SK-N-SH treated with all-trans-retinoic acid at 6 μM for 48 hours (cell line): ENCODE measurements at regions not wholly inside any gene's neighbourhood (a gene's known extent, or its start where the extent isn't known, plus 50 kb on each side); places are given as distances from the start of the nearest gene placed in this dataset.

ENCODE experiments used
- ATAC-seq: fragments of 200-7000 bp; cut with Tn5 transposase; 3 replicates; pipeline ENCODE4 v1.9.1; 2020; ENCODE audit warnings: mild to moderate bottlenecking, moderate library complexity
- ARNTL ChIP-seq: fragments of 450-650 bp; formaldehyde crosslinking; IDR thresholded peaks from 2 replicates; pipeline ENCODE4 v1.5.0; 2020; ENCODE audit warnings: low read depth, mild to moderate bottlenecking, moderate library complexity, borderline replicate concordance
- BACH2 ChIP-seq: fragments of 250-450 bp; sonication (Bioruptor Pico); IDR thresholded peaks from 2 replicates; pipeline ENCODE4 v1.9.0; 2021; ENCODE audit warnings: mild to moderate bottlenecking, borderline replicate concordance
- CSDC2 ChIP-seq: fragments of 250-450 bp; sonication (Bioruptor Pico); IDR thresholded peaks from 2 replicates; pipeline ENCODE4 v1.5.0; 2020; ENCODE audit warnings: mild to moderate bottlenecking, moderate library complexity
- ESRRG ChIP-seq: fragments of 250-450 bp; sonication (Bioruptor Pico); IDR thresholded peaks from 2 replicates; pipeline ENCODE4 v1.6.1; 2021; ENCODE audit warnings: mild to moderate bottlenecking
- ISL1 ChIP-seq: fragments of 250-450 bp; sonication (Bioruptor Pico); IDR thresholded peaks from 2 replicates; pipeline ENCODE4 v2.1.2; 2022; ENCODE audit warnings: mild to moderate bottlenecking, moderate library complexity
- OSR1 ChIP-seq: fragments of 250-450 bp; sonication (Bioruptor Pico); IDR thresholded peaks from 2 replicates; pipeline ENCODE4 v1.8.0; 2022; ENCODE audit warnings: moderate library complexity, mild to moderate bottlenecking, inconsistent platforms
- PPARA ChIP-seq: fragments of 250-450 bp; sonication (Bioruptor Pico); IDR thresholded peaks from 2 replicates; pipeline ENCODE4 v1.5.0; 2020; ENCODE audit warnings: mild to moderate bottlenecking, borderline replicate concordance
- RARB ChIP-seq: fragments of 250-450 bp; sonication (Bioruptor Pico); IDR thresholded peaks from 2 replicates; pipeline ENCODE4 v1.8.0; 2021; ENCODE audit warnings: mild to moderate bottlenecking, moderate library complexity
- SNAI2 ChIP-seq: fragments of 250-450 bp; sonication (Bioruptor Pico); IDR thresholded peaks from 2 replicates; pipeline ENCODE4 v1.5.0; 2020; ENCODE audit warnings: mild to moderate bottlenecking, moderate library complexity
- TCF4 ChIP-seq: fragments of 250-450 bp; sonication (Bioruptor Pico); IDR thresholded peaks from 2 replicates; pipeline ENCODE4 v1.8.0; 2021; ENCODE audit warnings: mild to moderate bottlenecking, moderate library complexity, borderline replicate concordance
- ZFP3 ChIP-seq: fragments of 250-450 bp; sonication (Bioruptor Pico); IDR thresholded peaks from 2 replicates; pipeline ENCODE4 v1.5.0; 2020; ENCODE audit warnings: mild to moderate bottlenecking, moderate library complexity
- ZFP30 ChIP-seq: fragments of 450-650 bp; formaldehyde crosslinking; IDR thresholded peaks from 2 replicates; pipeline ENCODE4 v1.5.0; 2022; ENCODE audit warnings: mild to moderate bottlenecking, moderate library complexity
- ZNF565 ChIP-seq: fragments of 450-650 bp; formaldehyde crosslinking; conservative IDR thresholded peaks from 2 replicates; pipeline ENCODE4 v1.5.0; 2020; ENCODE audit warnings: low read depth, mild to moderate bottlenecking, moderate library complexity
- ZNF8 ChIP-seq: fragments of 450-650 bp; formaldehyde crosslinking; IDR thresholded peaks from 2 replicates; pipeline ENCODE4 v1.5.0; 2020; ENCODE audit warnings: mild to moderate bottlenecking, moderate library complexity
- TF ChIP-seq, protein P1 (sequence below): fragments of 250-450 bp; sonication (Bioruptor Pico); IDR thresholded peaks from 2 replicates; pipeline ENCODE4 v1.5.0; 2020; ENCODE audit warnings: mild to moderate bottlenecking, moderate library complexity
- TF ChIP-seq, protein P2 (sequence below): fragments of 250-450 bp; sonication (Bioruptor Pico); IDR thresholded peaks from 2 replicates; pipeline ENCODE4 v1.8.0; 2021; ENCODE audit warnings: low read depth, mild to moderate bottlenecking, moderate library complexity, borderline replicate concordance
- TF ChIP-seq, protein P3 (sequence below): fragments of 250-450 bp; sonication (Bioruptor Pico); IDR thresholded peaks from 2 replicates; pipeline ENCODE4 v1.8.0; 2020; ENCODE audit warnings: mild to moderate bottlenecking, moderate library complexity, borderline replicate concordance
- TF ChIP-seq, protein P4 (sequence below): fragments of 250-450 bp; sonication (Bioruptor Pico); IDR thresholded peaks from 2 replicates; pipeline ENCODE4 v1.5.1; 2020; ENCODE audit warnings: low read depth, mild to moderate bottlenecking, moderate library complexity

DNA sequence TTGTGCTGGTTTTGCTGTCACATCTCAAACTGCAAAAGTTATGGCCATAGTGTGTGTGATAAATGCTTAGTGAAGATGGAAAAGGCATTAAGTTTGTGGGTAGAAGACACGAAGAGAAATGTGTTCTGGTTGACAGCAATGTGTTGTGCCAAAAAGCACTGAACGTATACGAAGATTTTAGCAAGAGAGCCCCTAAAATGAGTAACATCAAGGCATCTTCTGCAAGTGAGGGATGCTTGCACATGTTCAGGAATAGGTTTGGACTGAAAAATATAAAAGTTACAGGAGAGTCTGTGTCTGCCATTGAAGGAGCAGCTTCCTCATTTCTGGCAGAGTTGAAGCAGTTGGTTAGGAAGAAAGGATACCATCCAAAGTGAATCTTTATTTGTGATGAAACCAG is 167.1 kb downstream of the ADAMTS15 start:
- no peak for ATAC-seq
- TF ChIP-seq TCF4 (CRISPR knock-in tag) (no peak), ARNTL (CRISPR knock-in tag) (no peak), RARB (CRISPR knock-in tag) (no peak), ESRRG (no peak), PPARA (CRISPR knock-in tag) (no peak), ZNF8 (CRISPR knock-in tag) (no peak), OSR1 (CRISPR knock-in tag) (no peak), ISL1 (no peak), CSDC2 (CRISPR knock-in tag) (no peak), ZFP3 (CRISPR knock-in tag) (no peak), ZFP30 (no peak), BACH2 (CRISPR knock-in tag) (no peak)
- TF ChIP-seq, protein P1, sequence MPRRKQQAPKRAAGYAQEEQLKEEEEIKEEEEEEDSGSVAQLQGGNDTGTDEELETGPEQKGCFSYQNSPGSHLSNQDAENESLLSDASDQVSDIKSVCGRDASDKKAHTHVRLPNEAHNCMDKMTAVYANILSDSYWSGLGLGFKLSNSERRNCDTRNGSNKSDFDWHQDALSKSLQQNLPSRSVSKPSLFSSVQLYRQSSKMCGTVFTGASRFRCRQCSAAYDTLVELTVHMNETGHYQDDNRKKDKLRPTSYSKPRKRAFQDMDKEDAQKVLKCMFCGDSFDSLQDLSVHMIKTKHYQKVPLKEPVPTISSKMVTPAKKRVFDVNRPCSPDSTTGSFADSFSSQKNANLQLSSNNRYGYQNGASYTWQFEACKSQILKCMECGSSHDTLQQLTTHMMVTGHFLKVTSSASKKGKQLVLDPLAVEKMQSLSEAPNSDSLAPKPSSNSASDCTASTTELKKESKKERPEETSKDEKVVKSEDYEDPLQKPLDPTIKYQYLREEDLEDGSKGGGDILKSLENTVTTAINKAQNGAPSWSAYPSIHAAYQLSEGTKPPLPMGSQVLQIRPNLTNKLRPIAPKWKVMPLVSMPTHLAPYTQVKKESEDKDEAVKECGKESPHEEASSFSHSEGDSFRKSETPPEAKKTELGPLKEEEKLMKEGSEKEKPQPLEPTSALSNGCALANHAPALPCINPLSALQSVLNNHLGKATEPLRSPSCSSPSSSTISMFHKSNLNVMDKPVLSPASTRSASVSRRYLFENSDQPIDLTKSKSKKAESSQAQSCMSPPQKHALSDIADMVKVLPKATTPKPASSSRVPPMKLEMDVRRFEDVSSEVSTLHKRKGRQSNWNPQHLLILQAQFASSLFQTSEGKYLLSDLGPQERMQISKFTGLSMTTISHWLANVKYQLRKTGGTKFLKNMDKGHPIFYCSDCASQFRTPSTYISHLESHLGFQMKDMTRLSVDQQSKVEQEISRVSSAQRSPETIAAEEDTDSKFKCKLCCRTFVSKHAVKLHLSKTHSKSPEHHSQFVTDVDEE: no peak
- TF ChIP-seq, protein P2, sequence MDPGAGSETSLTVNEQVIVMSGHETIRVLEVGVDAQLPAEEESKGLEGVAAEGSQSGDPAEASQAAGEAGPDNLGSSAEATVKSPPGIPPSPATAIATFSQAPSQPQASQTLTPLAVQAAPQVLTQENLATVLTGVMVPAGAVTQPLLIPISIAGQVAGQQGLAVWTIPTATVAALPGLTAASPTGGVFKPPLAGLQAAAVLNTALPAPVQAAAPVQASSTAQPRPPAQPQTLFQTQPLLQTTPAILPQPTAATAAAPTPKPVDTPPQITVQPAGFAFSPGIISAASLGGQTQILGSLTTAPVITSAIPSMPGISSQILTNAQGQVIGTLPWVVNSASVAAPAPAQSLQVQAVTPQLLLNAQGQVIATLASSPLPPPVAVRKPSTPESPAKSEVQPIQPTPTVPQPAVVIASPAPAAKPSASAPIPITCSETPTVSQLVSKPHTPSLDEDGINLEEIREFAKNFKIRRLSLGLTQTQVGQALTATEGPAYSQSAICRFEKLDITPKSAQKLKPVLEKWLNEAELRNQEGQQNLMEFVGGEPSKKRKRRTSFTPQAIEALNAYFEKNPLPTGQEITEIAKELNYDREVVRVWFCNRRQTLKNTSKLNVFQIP (CRISPR knock-in tag): no peak
- TF ChIP-seq, protein P3, sequence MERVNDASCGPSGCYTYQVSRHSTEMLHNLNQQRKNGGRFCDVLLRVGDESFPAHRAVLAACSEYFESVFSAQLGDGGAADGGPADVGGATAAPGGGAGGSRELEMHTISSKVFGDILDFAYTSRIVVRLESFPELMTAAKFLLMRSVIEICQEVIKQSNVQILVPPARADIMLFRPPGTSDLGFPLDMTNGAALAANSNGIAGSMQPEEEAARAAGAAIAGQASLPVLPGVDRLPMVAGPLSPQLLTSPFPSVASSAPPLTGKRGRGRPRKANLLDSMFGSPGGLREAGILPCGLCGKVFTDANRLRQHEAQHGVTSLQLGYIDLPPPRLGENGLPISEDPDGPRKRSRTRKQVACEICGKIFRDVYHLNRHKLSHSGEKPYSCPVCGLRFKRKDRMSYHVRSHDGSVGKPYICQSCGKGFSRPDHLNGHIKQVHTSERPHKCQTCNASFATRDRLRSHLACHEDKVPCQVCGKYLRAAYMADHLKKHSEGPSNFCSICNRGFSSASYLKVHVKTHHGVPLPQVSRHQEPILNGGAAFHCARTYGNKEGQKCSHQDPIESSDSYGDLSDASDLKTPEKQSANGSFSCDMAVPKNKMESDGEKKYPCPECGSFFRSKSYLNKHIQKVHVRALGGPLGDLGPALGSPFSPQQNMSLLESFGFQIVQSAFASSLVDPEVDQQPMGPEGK (CRISPR knock-in tag): no peak

DNA sequence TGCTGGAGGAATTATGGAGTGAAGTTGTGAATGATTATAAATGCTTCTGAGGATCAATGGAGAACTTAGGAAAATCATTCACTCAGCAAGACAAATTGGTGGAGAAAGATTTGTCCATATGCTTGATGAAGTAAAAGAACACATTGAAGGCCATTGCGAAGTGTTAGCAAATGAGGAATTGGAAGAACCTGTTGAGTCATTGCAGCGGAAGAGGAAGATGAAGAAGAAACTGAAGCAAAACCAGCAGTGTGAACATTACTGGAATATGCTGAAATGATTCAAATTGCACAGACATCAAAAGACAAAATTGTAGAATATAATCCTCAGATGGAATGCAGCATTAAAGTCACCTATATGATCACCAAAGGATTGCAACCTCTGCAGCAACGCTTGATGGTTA is 168.1 kb downstream of the ADAMTS15 start:
- ATAC-seq: no peak
- TF ChIP-seq, protein P4, sequence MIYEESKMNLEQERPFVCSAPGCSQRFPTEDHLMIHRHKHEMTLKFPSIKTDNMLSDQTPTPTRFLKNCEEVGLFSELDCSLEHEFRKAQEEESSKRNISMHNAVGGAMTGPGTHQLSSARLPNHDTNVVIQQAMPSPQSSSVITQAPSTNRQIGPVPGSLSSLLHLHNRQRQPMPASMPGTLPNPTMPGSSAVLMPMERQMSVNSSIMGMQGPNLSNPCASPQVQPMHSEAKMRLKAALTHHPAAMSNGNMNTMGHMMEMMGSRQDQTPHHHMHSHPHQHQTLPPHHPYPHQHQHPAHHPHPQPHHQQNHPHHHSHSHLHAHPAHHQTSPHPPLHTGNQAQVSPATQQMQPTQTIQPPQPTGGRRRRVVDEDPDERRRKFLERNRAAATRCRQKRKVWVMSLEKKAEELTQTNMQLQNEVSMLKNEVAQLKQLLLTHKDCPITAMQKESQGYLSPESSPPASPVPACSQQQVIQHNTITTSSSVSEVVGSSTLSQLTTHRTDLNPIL (CRISPR knock-in tag): no peak
- no peak for TF ChIP-seq ZNF565 (CRISPR knock-in tag)
- no peak for TF ChIP-seq TCF4 (CRISPR knock-in tag)
- TF ChIP-seq SNAI2: no peak
- no peak for TF ChIP-seq ARNTL (CRISPR knock-in tag)
- TF ChIP-seq ESRRG: no peak
- no peak for TF ChIP-seq BACH2 (CRISPR knock-in tag)
- TF ChIP-seq, protein P1: no peak
- TF ChIP-seq, protein P3 (CRISPR knock-in tag): no peak
- TF ChIP-seq CSDC2 (CRISPR knock-in tag): no peak
- TF ChIP-seq ISL1: no peak
